A549 (cell line): ENCODE measurements at regions not wholly inside any gene's neighbourhood (a gene's known extent, or its start where the extent isn't known, plus 50 kb on each side); places are given as distances from the start of the nearest gene placed in this dataset.

Source experiments
- ATAC-seq, 2 experiments: fragments of 200-7000 bp in 1 of 2; fragments of >200 bp in 1 of 2; cut with Nextera tagmentation in 1 of 2; cut with Tn5 transposase in 1 of 2; 3 replicates each; pipeline versions ENCODE4 v1.8.0 to v1.9.1; 2018 to 2020; ENCODE audit warnings: mild to moderate bottlenecking in 1 of 2, moderate library complexity in 1 of 2
- CTCF ChIA-PET: fragments of 300-600 bp; sonication (Branson Sonifier 250); formaldehyde crosslinking; extraction: SDS; loops from one replicate; lab custom pipeline; 2021; ENCODE audit warnings: antibody characterized with exemption, inconsistent platforms; lab: Yijun Ruan, JAX
- POLR2A ChIA-PET: fragments of 350-600 bp; formaldehyde crosslinking; extraction: SDS; loops from one replicate; lab custom pipeline; 2021; ENCODE audit warnings: antibody characterized with exemption, inconsistent platforms; lab: Yijun Ruan, JAX
- DNase-seq, 2 experiments: peaks; one replicate each; pipeline versions ENCODE4 v3.0.0 to v3.0.0-alpha.2; 2011 to 2016; ENCODE audit warnings: low read depth in 1 of 2, low spot score in 1 of 2
- FAIRE-seq: peaks from 2 replicates; lab custom pipeline; 2011; peaks lifted over from hg19 to GRCh38; lab: Jason Lieb, UNC
- H3K27ac ChIP-seq, 2 experiments: fragments of >200 bp; sonication (Bioruptor Twin); formaldehyde crosslinking; 3 replicates each; pipeline ENCODE4 v1.5.1; 2016 to 2017
- H3K4me1 ChIP-seq: fragments of >200 bp; sonication (Bioruptor Twin); formaldehyde crosslinking; 3 replicates; pipeline ENCODE4 v1.6.1; 2016
- H3K4me2 ChIP-seq: fragments of >200 bp; sonication (Bioruptor Twin); formaldehyde crosslinking; 3 replicates; pipeline ENCODE4 v1.6.1; 2016
- H3K4me3 ChIP-seq: fragments of >200 bp; sonication (Bioruptor Twin); formaldehyde crosslinking; 3 replicates; pipeline ENCODE4 v1.5.1; 2016
- H3K9me3 ChIP-seq: fragments of >200 bp; sonication (Bioruptor Twin); formaldehyde crosslinking; 3 replicates; pipeline ENCODE4 v1.6.1; 2016
- CBX2 ChIP-seq: fragments of 200-600 bp; sonication (generic); IDR thresholded peaks from 2 replicates; pipeline ENCODE4 v1.6.1; 2016; ENCODE audit warnings: low read depth, mild to moderate bottlenecking, borderline replicate concordance
- EHF ChIP-seq: fragments of 250-450 bp; sonication (Bioruptor Pico); IDR thresholded peaks from 2 replicates; pipeline ENCODE4 v1.5.0; 2020; ENCODE audit warnings: mild to moderate bottlenecking
- EP300 ChIP-seq, 2 experiments: fragments of >200 bp; sonication (Bioruptor Twin); formaldehyde crosslinking; IDR thresholded peaks; 2 replicates in 1 of 2; 3 replicates in 1 of 2; pipeline ENCODE4 v1.6.1; 2016 to 2017
- FOSB ChIP-seq: fragments of 250-450 bp; sonication (Bioruptor Pico); IDR thresholded peaks from 2 replicates; pipeline ENCODE4 v1.5.0; 2020; ENCODE audit warnings: mild to moderate bottlenecking, moderate library complexity
- HES2 ChIP-seq: fragments of >200 bp; sonication (Bioruptor Twin); formaldehyde crosslinking; IDR thresholded peaks from 2 replicates; pipeline ENCODE4 v1.6.1; 2016
- HOXB13 ChIP-seq: fragments of 250-450 bp; sonication (Bioruptor Pico); IDR thresholded peaks from 2 replicates; pipeline ENCODE4 v1.5.0; 2020; ENCODE audit warnings: low read depth, mild to moderate bottlenecking, moderate library complexity
- KDM1A ChIP-seq: fragments of 200-600 bp; sonication (generic); IDR thresholded peaks from 2 replicates; pipeline ENCODE4 v1.6.1; 2016; ENCODE audit warnings: low read depth, mild to moderate bottlenecking
- MAZ ChIP-seq: fragments of 150-350 bp; IDR thresholded peaks from 2 replicates; pipeline ENCODE4 v1.6.1; 2014; ENCODE audit warnings: antibody characterized with exemption, low read depth, low read length, borderline replicate concordance
- PBX3 ChIP-seq: IDR thresholded peaks from 2 replicates; pipeline ENCODE4 v1.6.1; 2012
- PHF8 ChIP-seq: fragments of 200-600 bp; sonication (generic); IDR thresholded peaks from 2 replicates; pipeline ENCODE4 v1.6.1; 2016; ENCODE audit warnings: low read depth, mild to moderate bottlenecking, antibody characterized with exemption, moderate library complexity, borderline replicate concordance
- POLR2A ChIP-seq: IDR thresholded peaks from 2 replicates; pipeline ENCODE4 v1.6.1; 2012; ENCODE audit warnings: mild to moderate bottlenecking, low read length
- RARB ChIP-seq: fragments of 250-450 bp; sonication (Bioruptor Pico); IDR thresholded peaks from 2 replicates; pipeline ENCODE4 v1.8.0; 2021; ENCODE audit warnings: mild to moderate bottlenecking, moderate library complexity
- RNF2 ChIP-seq: fragments of 200-600 bp; sonication (generic); IDR thresholded peaks from 2 replicates; pipeline ENCODE4 v1.6.1; 2016; ENCODE audit warnings: low read depth, mild to moderate bottlenecking, antibody characterized with exemption, moderate library complexity, borderline replicate concordance
- TFCP2L1 ChIP-seq: fragments of 250-450 bp; sonication (Bioruptor Pico); IDR thresholded peaks from 2 replicates; pipeline ENCODE4 v1.5.0; 2021; ENCODE audit warnings: mild to moderate bottlenecking
- TP53 ChIP-seq: fragments of 250-450 bp; sonication (Bioruptor Pico); IDR thresholded peaks from 2 replicates; pipeline ENCODE4 v1.5.0; 2021; ENCODE audit warnings: mild to moderate bottlenecking, moderate library complexity
- ZSCAN20 ChIP-seq: fragments of 250-450 bp; sonication (Bioruptor Pico); IDR thresholded peaks from 2 replicates; pipeline ENCODE4 v1.8.0; 2022; ENCODE audit warnings: mild to moderate bottlenecking, moderate library complexity
- WGBS: methylation state at CpG from one replicate; pipeline ENCODE4 v1.1.6; 2017; ENCODE audit errors: missing lambda C conversion rate; 5-methylcytosine and 5-hydroxymethylcytosine counted together

GRCh38 chr10:132133449-132134240, 53.1 kb upstream of the DPYSL4 start:
- CTCF ChIA-PET = interaction anchor here (0.7 to 6.4 kb wide), 4 partner anchors 9 to 133 kb away, joined by 3 to 45 read pairs (median 4); no protein-coding TSS in a partner anchor
- POLR2A ChIA-PET = no interaction called here
- no peak; a peak in 1 of 6 replicates for ATAC-seq
- Histone ChIP-seq H3K4me1 (no peaks in the 10 kb centered on the region), H3K4me2 (no peak overlapping the region), H3K27ac (no peak overlapping the region), H3K9me3 (no peaks in the 10 kb centered on the region), H3K4me3 (no peak overlapping the region)
- no peak for DNase-seq
- TF ChIP-seq TP53 = no peak
- TF ChIP-seq HOXB13 (CRISPR knock-in tag) = no peak
- TF ChIP-seq FOSB (CRISPR knock-in tag) = no peak
- no peak for TF ChIP-seq EP300 (IDR thresholded peaks at IDR 0.05)
- TF ChIP-seq RARB (CRISPR knock-in tag) = no peak
- TF ChIP-seq POLR2A = no peak
- no peak for TF ChIP-seq EHF
- no peak for TF ChIP-seq ZSCAN20 (CRISPR knock-in tag)
- no peak for TF ChIP-seq HES2
- TF ChIP-seq PBX3 = no peak
- no peak for TF ChIP-seq RNF2
- no peak for TF ChIP-seq PHF8
- 92% methylated on average over 29 of the region's 32 CpGs for WGBS
- no peak for FAIRE-seq

- 95% methylated on average over 35 of the region's 38 CpGs for WGBS
- CTCF ChIA-PET = interaction anchor here (0.7 to 6.4 kb wide), 5 partner anchors 8 to 133 kb away, joined by 3 to 45 read pairs (median 4); no protein-coding TSS in a partner anchor
These were observed 52.3 kb upstream of the DPYSL4 start for GRCh38 chr10:132134241-132135052.

More at GRCh38 chr10:132134241-132135052, 52.3 kb upstream of the DPYSL4 start:
- H3K4me3 ChIP-seq = no peak overlapping the region
- TF ChIP-seq PBX3 = no peak
- TF ChIP-seq CBX2 = no peak
- TF ChIP-seq RNF2 = no peak
- TF ChIP-seq MAZ = no peak
- no peak for TF ChIP-seq HOXB13 (CRISPR knock-in tag)
- no peak for TF ChIP-seq TFCP2L1 (CRISPR knock-in tag)
- no peak for TF ChIP-seq KDM1A
- TF ChIP-seq RARB (CRISPR knock-in tag) = no peak
- H3K4me2 ChIP-seq = no peak overlapping the region
- no peaks in the 10 kb centered on the region for H3K4me1 ChIP-seq
- POLR2A ChIA-PET = no interaction called here
- FAIRE-seq (no peak), DNase-seq (no peak), ATAC-seq (no peak)
- no peak overlapping the region for H3K27ac ChIP-seq
- H3K9me3 ChIP-seq = no peaks in the 10 kb centered on the region
